ENCODE measurements at regions not wholly inside any gene's neighbourhood (a gene's known extent, or its start where the extent isn't known, plus 50 kb on each side); places are given as distances from the start of the nearest gene placed in this dataset.

DNA sequence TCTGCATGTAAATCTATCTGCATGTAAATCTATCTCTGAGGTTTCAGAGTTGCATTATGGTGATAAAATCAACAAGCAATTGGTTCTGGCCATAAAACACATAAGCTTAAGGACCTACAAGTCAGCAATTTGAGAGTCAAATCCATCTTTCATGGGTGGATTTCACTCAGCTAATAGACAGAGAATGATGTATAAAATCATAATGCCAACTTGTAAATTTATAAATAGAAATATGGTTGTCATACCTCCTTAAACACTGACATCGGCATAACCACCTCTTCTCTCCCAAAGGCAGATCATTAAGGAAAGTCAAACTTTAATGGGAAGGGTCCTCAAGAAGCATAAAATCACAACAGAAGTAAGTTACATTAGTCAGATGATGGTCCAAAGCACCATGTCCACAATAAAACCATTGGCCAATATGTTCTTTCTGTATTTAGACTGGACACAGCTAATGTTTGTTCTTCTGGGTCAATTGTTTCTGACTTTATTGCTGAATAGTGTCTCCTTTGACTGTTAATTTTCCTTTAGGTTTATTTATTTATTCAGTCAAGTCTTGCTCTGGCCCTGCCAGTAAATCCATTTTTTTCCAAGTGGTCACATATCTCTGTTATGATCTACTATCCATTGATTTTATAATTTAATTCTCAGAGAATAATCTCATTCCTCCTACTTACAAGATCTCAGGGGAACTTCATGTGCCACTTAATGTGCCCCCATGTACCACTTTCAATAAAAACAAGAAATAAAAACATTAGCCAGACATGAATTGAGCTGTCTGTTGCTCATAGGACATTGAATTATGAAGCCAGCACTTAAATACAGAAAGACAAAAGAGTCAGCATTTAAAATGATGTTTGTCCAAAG, 382.9 kb upstream of the IRAK1BP1 start:
- BruUV-seq (replicated peaks): no TSS peak
- H3K9me3 ChIP-seq (ENCODE audit: low read length): 0 out of 2 replicates have a peak, but pooled peaks cover 4% of the 10 kb centered on the region
- no peak for ATAC-seq
- no peak overlapping the region for H3K4me3 ChIP-seq (replicated peaks in 1 of 3; ENCODE audit: insufficient read depth in 1 of 3, low read depth in 2 of 3, low read length in 3 of 3)
- no peak for TF ChIP-seq REL (CRISPR knock-in tag; conservative IDR thresholded peaks at IDR 0.05)
- no peak for TF ChIP-seq ZNF773 (CRISPR knock-in tag; IDR thresholded peaks at IDR 0.05; ENCODE audit: borderline replicate concordance)
- TF ChIP-seq ZNF282 (IDR thresholded peaks at IDR 0.05; ENCODE audit: partially characterized antibody): no peak
- TF ChIP-seq, protein P1, sequence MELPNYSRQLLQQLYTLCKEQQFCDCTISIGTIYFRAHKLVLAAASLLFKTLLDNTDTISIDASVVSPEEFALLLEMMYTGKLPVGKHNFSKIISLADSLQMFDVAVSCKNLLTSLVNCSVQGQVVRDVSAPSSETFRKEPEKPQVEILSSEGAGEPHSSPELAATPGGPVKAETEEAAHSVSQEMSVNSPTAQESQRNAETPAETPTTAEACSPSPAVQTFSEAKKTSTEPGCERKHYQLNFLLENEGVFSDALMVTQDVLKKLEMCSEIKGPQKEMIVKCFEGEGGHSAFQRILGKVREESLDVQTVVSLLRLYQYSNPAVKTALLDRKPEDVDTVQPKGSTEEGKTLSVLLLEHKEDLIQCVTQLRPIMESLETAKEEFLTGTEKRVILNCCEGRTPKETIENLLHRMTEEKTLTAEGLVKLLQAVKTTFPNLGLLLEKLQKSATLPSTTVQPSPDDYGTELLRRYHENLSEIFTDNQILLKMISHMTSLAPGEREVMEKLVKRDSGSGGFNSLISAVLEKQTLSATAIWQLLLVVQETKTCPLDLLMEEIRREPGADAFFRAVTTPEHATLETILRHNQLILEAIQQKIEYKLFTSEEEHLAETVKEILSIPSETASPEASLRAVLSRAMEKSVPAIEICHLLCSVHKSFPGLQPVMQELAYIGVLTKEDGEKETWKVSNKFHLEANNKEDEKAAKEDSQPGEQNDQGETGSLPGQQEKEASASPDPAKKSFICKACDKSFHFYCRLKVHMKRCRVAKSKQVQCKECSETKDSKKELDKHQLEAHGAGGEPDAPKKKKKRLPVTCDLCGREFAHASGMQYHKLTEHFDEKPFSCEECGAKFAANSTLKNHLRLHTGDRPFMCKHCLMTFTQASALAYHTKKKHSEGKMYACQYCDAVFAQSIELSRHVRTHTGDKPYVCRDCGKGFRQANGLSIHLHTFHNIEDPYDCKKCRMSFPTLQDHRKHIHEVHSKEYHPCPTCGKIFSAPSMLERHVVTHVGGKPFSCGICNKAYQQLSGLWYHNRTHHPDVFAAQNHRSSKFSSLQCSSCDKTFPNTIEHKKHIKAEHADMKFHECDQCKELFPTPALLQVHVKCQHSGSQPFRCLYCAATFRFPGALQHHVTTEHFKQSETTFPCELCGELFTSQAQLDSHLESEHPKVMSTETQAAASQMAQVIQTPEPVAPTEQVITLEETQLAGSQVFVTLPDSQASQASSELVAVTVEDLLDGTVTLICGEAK (IDR thresholded peaks at IDR 0.05): no peak
- TF ChIP-seq, protein P1 (CRISPR knock-in tag; IDR thresholded peaks at IDR 0.05): no peak
- no peak for TF ChIP-seq ZMYM3 (CRISPR knock-in tag; IDR thresholded peaks at IDR 0.05)
- no peak for TF ChIP-seq HOXA7 (CRISPR knock-in tag; IDR thresholded peaks at IDR 0.05)
- TF ChIP-seq ARHGAP35 (CRISPR knock-in tag; IDR thresholded peaks at IDR 0.05; ENCODE audit: borderline replicate concordance): no peak
- TF ChIP-seq, protein P2, sequence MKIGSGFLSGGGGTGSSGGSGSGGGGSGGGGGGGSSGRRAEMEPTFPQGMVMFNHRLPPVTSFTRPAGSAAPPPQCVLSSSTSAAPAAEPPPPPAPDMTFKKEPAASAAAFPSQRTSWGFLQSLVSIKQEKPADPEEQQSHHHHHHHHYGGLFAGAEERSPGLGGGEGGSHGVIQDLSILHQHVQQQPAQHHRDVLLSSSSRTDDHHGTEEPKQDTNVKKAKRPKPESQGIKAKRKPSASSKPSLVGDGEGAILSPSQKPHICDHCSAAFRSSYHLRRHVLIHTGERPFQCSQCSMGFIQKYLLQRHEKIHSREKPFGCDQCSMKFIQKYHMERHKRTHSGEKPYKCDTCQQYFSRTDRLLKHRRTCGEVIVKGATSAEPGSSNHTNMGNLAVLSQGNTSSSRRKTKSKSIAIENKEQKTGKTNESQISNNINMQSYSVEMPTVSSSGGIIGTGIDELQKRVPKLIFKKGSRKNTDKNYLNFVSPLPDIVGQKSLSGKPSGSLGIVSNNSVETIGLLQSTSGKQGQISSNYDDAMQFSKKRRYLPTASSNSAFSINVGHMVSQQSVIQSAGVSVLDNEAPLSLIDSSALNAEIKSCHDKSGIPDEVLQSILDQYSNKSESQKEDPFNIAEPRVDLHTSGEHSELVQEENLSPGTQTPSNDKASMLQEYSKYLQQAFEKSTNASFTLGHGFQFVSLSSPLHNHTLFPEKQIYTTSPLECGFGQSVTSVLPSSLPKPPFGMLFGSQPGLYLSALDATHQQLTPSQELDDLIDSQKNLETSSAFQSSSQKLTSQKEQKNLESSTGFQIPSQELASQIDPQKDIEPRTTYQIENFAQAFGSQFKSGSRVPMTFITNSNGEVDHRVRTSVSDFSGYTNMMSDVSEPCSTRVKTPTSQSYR (CRISPR knock-in tag; IDR thresholded peaks at IDR 0.05; ENCODE audit: borderline replicate concordance): no peak
- TF ChIP-seq GLI4 (CRISPR knock-in tag; IDR thresholded peaks at IDR 0.05; ENCODE audit: borderline replicate concordance): no peak
- TF ChIP-seq ETV5 (CRISPR knock-in tag; IDR thresholded peaks at IDR 0.05; ENCODE audit: borderline replicate concordance): no peak
- TF ChIP-seq NFKBIZ (CRISPR knock-in tag; IDR thresholded peaks at IDR 0.05): no peak
- ChIA-PET CTCF (ENCODE audit: low intra/inter-chr PET ratio, low total read pairs) (no interaction called here), POLR2A (no interaction called here)
- no peak overlapping the region for H3K9ac ChIP-seq (ENCODE audit: insufficient read depth, low read depth, low read length)
- H4K20me1 ChIP-seq (ENCODE audit: insufficient read depth, low read length): no peaks in the 10 kb centered on the region
- no peak for FAIRE-seq
- in situ Hi-C loops (cut with HindIII; ENCODE audit: extremely low pct_ligation_motif_present, low pct_unique_long_range_greater_than_20kb) (no loop called here), intact Hi-C loops (cut with micrococcal nuclease; ENCODE audit: unreplicated experiment) (no loop called here)
- no peak for DNase-seq (ENCODE audit: low spot score)
- no peaks in the 10 kb centered on the region for H3K79me2 ChIP-seq (ENCODE audit: insufficient read depth, low read length)
- 0% methylated on average over 1 of the region's 1 CpG for whole genome bisulfite sequencing (ENCODE audit: low lambda C conversion rate)
- no peaks in the 10 kb centered on the region for H3K4me1 ChIP-seq (ENCODE audit: insufficient read depth, low read length)
- no peak overlapping the region for H3K4me2 ChIP-seq (ENCODE audit: low read depth, low read length)
- H3K36me3 ChIP-seq (replicated peaks in 1 of 2; ENCODE audit: control insufficient read depth in 1 of 2, insufficient read depth in 2 of 2, low read length in 2 of 2): no peaks in the 10 kb centered on the region
- H3K27ac ChIP-seq (ENCODE audit: extremely low read length, insufficient read depth, low read length): no peak overlapping the region
- no peak overlapping the region for H2AFZ ChIP-seq (ENCODE audit: low read length)
- no peaks in the 10 kb centered on the region for H3K27me3 ChIP-seq (ENCODE audit: control insufficient read depth in 1 of 2, insufficient read depth in 2 of 2, low read length in 2 of 2)
